ENCODE measurements at regions not wholly inside any gene's neighbourhood (a gene's known extent, or its start where the extent isn't known, plus 50 kb on each side); places are given as distances from the start of the nearest gene placed in this dataset.

DNA sequence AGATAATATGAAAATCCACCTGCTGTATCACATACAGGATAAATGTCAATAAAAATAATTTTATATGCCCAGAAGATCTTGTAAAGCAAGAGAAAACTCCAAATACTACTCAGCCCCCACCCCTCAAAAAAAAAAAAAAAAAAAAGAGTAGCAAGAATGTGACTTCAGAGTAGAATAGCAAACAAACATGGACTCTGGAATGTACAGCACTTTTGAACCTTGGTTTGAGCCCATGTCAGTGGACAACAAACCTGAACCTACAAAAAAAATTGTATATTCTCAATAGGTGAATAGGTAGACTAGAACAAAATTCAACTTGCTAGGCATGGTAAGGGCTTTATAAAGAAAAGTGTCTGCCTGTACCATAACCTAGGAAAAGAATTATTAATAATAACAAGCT is 428.0 kb downstream of the SLITRK6 start:
- DNase-seq: no peak
- H3K4me1 ChIP-seq: no peaks in the 10 kb centered on the region
- ATAC-seq: no peak
- no peak overlapping the region for H3K4me3 ChIP-seq
- no peak overlapping the region for H3K27ac ChIP-seq
- no peaks in the 10 kb centered on the region for H3K9me3 ChIP-seq
- no peaks in the 10 kb centered on the region for H3K27me3 ChIP-seq (ENCODE audit: low read depth)
- intact Hi-C loops (cut with DNase I): no loop called here
- TF ChIP-seq, protein P1, sequence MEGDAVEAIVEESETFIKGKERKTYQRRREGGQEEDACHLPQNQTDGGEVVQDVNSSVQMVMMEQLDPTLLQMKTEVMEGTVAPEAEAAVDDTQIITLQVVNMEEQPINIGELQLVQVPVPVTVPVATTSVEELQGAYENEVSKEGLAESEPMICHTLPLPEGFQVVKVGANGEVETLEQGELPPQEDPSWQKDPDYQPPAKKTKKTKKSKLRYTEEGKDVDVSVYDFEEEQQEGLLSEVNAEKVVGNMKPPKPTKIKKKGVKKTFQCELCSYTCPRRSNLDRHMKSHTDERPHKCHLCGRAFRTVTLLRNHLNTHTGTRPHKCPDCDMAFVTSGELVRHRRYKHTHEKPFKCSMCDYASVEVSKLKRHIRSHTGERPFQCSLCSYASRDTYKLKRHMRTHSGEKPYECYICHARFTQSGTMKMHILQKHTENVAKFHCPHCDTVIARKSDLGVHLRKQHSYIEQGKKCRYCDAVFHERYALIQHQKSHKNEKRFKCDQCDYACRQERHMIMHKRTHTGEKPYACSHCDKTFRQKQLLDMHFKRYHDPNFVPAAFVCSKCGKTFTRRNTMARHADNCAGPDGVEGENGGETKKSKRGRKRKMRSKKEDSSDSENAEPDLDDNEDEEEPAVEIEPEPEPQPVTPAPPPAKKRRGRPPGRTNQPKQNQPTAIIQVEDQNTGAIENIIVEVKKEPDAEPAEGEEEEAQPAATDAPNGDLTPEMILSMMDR (IDR thresholded peaks at IDR 0.05): no peak
- H3K36me3 ChIP-seq: no peaks in the 10 kb centered on the region

DNA sequence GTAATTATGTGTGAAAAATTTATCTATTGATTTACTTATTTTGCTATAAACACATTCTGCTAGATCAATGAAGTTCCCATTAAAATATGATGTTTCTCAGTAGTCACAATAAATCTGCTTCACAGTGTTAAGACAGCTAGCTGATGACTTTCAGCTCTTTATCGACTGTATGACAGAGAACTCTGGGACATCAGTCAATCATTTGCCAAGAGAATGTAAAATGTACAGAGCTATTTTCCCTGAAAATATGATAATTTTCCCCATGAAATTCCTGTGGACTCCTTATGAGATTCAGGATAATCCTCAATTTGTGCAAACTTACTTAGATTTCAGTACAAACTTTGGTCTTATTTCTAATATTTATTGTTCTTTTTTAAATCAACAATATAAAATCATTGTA is 430.5 kb downstream of the SLITRK6 start:
- no peak overlapping the region for H3K4me3 ChIP-seq
- TF ChIP-seq, protein P1 (IDR thresholded peaks at IDR 0.05): no peak
- H3K27me3 ChIP-seq (ENCODE audit: low read depth): no peaks in the 10 kb centered on the region
- H3K9me3 ChIP-seq: no peaks in the 10 kb centered on the region
- no peaks in the 10 kb centered on the region for H3K36me3 ChIP-seq
- no peak for ATAC-seq
- DNase-seq: no peak
- H3K4me1 ChIP-seq: no peaks in the 10 kb centered on the region
- no peak overlapping the region for H3K27ac ChIP-seq
- intact Hi-C loops (cut with DNase I): no loop called here

- TF ChIP-seq, protein P1 (IDR thresholded peaks at IDR 0.05): no peak
- Histone ChIP-seq H3K4me3 (no peak overlapping the region), H3K9me3 (no peaks in the 10 kb centered on the region), H3K36me3 (no peaks in the 10 kb centered on the region), H3K27me3 (ENCODE audit: low read depth) (no peaks in the 10 kb centered on the region), H3K27ac (no peak overlapping the region), H3K4me1 (no peaks in the 10 kb centered on the region)
- intact Hi-C loops (cut with DNase I): no loop called here
- no peak for ATAC-seq
- no peak for DNase-seq
Observed at GRCh38 chr13:85367887-85368286, 431.3 kb downstream of the SLITRK6 start.

- TF ChIP-seq, protein P1 (IDR thresholded peaks at IDR 0.05): no peak
- no peaks in the 10 kb centered on the region for H3K4me1 ChIP-seq
- H3K9me3 ChIP-seq: no peaks in the 10 kb centered on the region
- H3K4me3 ChIP-seq: no peak overlapping the region
- no peak for DNase-seq
- no peaks in the 10 kb centered on the region for H3K36me3 ChIP-seq
- ATAC-seq: no peak
- H3K27ac ChIP-seq: no peak overlapping the region
- intact Hi-C loops (cut with DNase I): no loop called here
- H3K27me3 ChIP-seq (ENCODE audit: low read depth): no peaks in the 10 kb centered on the region
Observed at GRCh38 chr13:85366759-85367417, 432.3 kb downstream of the SLITRK6 start.

GRCh38 chr13:85363504-85363903 is 435.7 kb downstream of the SLITRK6 start:
- TF ChIP-seq, protein P1 (IDR thresholded peaks at IDR 0.05): no peak
- intact Hi-C loops (cut with DNase I): no loop called here
- DNase-seq (no peak), ATAC-seq (no peak)
- Histone ChIP-seq H3K27ac (no peak overlapping the region), H3K36me3 (no peaks in the 10 kb centered on the region), H3K4me1 (no peaks in the 10 kb centered on the region), H3K4me3 (no peak overlapping the region), H3K27me3 (ENCODE audit: low read depth) (no peaks in the 10 kb centered on the region), H3K9me3 (no peaks in the 10 kb centered on the region)
